MM.1S (cell line): ENCODE measurements at regions not wholly inside any gene's neighbourhood (a gene's known extent, or its start where the extent isn't known, plus 50 kb on each side); places are given as distances from the start of the nearest gene placed in this dataset.

Experiments used
- CTCF ChIP-seq: fragments of 300-600 bp; sonication (generic); IDR thresholded peaks from 2 replicates; pipeline ENCODE4 v1.5.1; 2016; ENCODE audit warnings: antibody characterized with exemption, low read length, mixed read lengths
- EZH2phosphoT487 ChIP-seq: fragments of 300-600 bp; sonication (generic); IDR thresholded peaks from 2 replicates; pipeline ENCODE4 v1.6.1; 2018; ENCODE audit warnings: antibody characterized with exemption, low read length

GRCh38 chr10:78424723-78425122 is 391.1 kb downstream of the RPS24 start:
- TF ChIP-seq CTCF (peak; percentile 30; the same call in 1 of the 2 replicates), EZH2phosphoT487 (no peak)
